Activated naive CD8-positive, alpha-beta T cell treated with anti-CD3 and anti-CD28 coated beads for 36 hours (primary cell): ENCODE measurements at regions not wholly inside any gene's neighbourhood (a gene's known extent, or its start where the extent isn't known, plus 50 kb on each side); places are given as distances from the start of the nearest gene placed in this dataset.
"Not testable (repeated sequence)": the region's sequence is repeated elsewhere in the genome, so short reads cannot be mapped to it uniquely, and the experiment has no call there.

ENCODE experiments used
- DNase-seq: peaks from one replicate; pipeline ENCODE4 v3.0.0; 2021
- H3K27ac Mint-ChIP-seq: one replicate; pipeline ENCODE4 v1.8.0; 2022; ENCODE audit warnings: mild to moderate bottlenecking, moderate library complexity, mixed read lengths
- H3K27me3 Mint-ChIP-seq: one replicate; pipeline ENCODE4 v1.8.0; 2022; ENCODE audit warnings: mild to moderate bottlenecking, mixed read lengths
- H3K36me3 Mint-ChIP-seq: one replicate; pipeline ENCODE4 v1.8.0; 2021; ENCODE audit warnings: mild to moderate bottlenecking, mixed read lengths
- H3K4me1 Mint-ChIP-seq: one replicate; pipeline ENCODE4 v1.8.0; 2021; ENCODE audit warnings: mixed read lengths
- H3K4me3 Mint-ChIP-seq: one replicate; pipeline ENCODE4 v1.8.0; 2022; ENCODE audit warnings: mild to moderate bottlenecking, moderate library complexity, mixed read lengths
- H3K9me3 Mint-ChIP-seq: one replicate; pipeline ENCODE4 v1.8.0; 2022; ENCODE audit warnings: mixed read lengths

DNA sequence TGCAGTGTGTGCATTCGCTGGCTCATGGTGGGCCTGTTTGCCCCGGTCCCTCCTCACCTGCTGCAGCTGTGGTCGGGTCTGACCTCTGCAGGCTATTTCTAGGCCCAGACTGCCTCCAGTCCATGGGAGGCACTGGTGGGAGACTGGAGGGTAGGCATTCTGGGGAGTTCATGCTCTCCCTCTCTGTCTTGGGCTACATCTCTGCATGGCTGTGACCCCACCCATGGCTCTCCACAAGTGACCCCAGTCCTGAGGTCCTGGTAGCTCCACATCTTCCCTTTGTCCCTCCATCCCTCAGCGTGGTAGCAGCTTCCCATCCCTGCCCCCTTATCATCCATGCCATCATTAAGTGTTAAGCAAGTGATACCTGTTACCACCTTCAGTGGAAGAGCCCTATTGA, 107.8 kb upstream of the SEC14L1 start:
- Mint-ChIP-seq H3K4me1 (no peaks in the 10 kb centered on the region), H3K36me3 (no peaks in the 10 kb centered on the region), H3K4me3 (no peak overlapping the region), H3K9me3 (peaks cover 6% of the 10 kb centered on the region), H3K27ac (no peak overlapping the region), H3K27me3 (peaks cover 17% of the 10 kb centered on the region)
- no peak for DNase-seq

GRCh38 chr17:77033892-77034404, 106.8 kb upstream of the SEC14L1 start:
- no peak for DNase-seq
- H3K4me3 Mint-ChIP-seq = no peak overlapping the region
- H3K27ac Mint-ChIP-seq = no peak overlapping the region
- peaks cover 6% of the 10 kb centered on the region for H3K9me3 Mint-ChIP-seq
- no peaks in the 10 kb centered on the region for H3K4me1 Mint-ChIP-seq
- no peaks in the 10 kb centered on the region for H3K36me3 Mint-ChIP-seq
- peaks cover 19% of the 10 kb centered on the region for H3K27me3 Mint-ChIP-seq

GRCh38 chr17:77034677-77035424, 105.9 kb upstream of the SEC14L1 start:
- Mint-ChIP-seq H3K4me1 (no peaks in the 10 kb centered on the region), H3K9me3 (peaks cover 6% of the 10 kb centered on the region), H3K4me3 (no peak overlapping the region), H3K27me3 (peaks cover 19% of the 10 kb centered on the region), H3K36me3 (no peaks in the 10 kb centered on the region), H3K27ac (no peak overlapping the region)
- DNase-seq = no peak

DNA sequence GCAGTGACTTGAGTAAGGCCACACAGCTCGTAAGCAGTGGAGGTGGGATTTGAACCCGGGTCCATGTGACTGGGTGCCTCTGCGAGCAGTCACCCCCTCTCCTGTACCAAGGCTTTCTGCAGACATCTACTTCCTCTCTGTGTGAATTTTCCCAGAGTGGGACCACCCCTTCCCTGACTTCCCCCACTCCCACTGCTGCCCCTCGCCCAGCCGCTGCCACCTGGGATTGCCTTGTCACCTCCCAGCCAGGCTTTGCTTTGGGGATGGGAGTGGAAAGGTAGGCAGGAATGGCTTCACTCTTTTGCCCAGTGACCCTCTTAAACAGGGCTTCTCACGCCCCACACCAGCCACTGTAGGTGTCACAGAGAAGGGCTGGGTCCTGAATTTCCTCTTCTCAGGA, 105.2 kb upstream of the SEC14L1 start:
- Mint-ChIP-seq H3K27me3 (peaks cover 19% of the 10 kb centered on the region), H3K9me3 (peaks cover 6% of the 10 kb centered on the region), H3K36me3 (no peaks in the 10 kb centered on the region), H3K4me3 (no peak overlapping the region), H3K4me1 (no peaks in the 10 kb centered on the region), H3K27ac (no peak overlapping the region)
- no peak for DNase-seq

GRCh38 chr17:77036136-77036840, 104.5 kb upstream of the SEC14L1 start:
- peaks cover 3% of the 10 kb centered on the region for H3K9me3 Mint-ChIP-seq
- H3K27me3 Mint-ChIP-seq = peaks cover 19% of the 10 kb centered on the region
- no peaks in the 10 kb centered on the region for H3K36me3 Mint-ChIP-seq
- H3K4me1 Mint-ChIP-seq = no peaks in the 10 kb centered on the region
- no peak overlapping the region for H3K4me3 Mint-ChIP-seq
- H3K27ac Mint-ChIP-seq = no peak overlapping the region
- no peak for DNase-seq

- no peak for DNase-seq
- H3K36me3 Mint-ChIP-seq = no peaks in the 10 kb centered on the region
- H3K4me1 Mint-ChIP-seq = no peaks in the 10 kb centered on the region
- H3K4me3 Mint-ChIP-seq = no peak overlapping the region
- peaks cover 19% of the 10 kb centered on the region for H3K27me3 Mint-ChIP-seq
- H3K27ac Mint-ChIP-seq = no peak overlapping the region
- peaks cover 2% of the 10 kb centered on the region for H3K9me3 Mint-ChIP-seq
Measured at GRCh38 chr17:77036841-77037381, 103.9 kb upstream of the SEC14L1 start.

- Mint-ChIP-seq H3K27ac (no peak overlapping the region), H3K9me3 (no peaks in the 10 kb centered on the region), H3K4me3 (no peak overlapping the region), H3K27me3 (peaks cover 19% of the 10 kb centered on the region), H3K4me1 (no peaks in the 10 kb centered on the region), H3K36me3 (no peaks in the 10 kb centered on the region)
- no peak for DNase-seq
Measured at GRCh38 chr17:77037943-77038342, 102.8 kb upstream of the SEC14L1 start.

DNA sequence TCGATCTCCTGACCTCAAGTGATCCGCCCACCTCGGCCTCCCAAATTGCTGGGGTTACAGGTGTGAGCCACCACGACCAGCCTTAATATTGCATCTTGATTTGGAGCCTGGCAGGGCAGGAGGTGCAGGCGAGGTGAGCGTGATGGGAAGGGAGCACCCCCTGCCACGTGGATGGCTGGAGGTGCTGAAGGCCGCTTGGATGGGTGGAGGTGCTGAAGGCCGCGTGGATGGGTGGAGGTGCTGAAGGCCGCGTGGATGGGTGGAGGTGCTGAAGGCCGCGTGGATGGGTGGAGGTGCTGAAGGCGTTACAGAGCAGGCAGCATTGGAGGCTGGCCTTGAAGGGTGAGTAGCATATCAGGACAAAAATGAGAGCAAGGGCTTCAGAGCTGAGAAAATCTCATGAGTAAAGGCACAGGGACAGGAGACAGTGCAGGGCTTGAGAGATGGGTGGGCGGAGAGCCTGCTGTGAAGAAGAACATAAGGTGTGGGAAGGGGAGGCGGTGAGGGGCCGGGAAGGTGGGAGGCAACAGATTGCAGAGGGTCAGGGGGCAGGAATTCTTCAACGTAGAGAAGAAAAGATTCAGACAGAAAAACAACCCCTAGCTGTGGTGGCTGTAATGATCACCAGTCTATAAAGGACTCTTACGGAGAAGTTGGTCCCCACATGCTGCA, 101.7 kb upstream of the SEC14L1 start:
- no peaks in the 10 kb centered on the region for H3K4me1 Mint-ChIP-seq
- no peaks in the 10 kb centered on the region for H3K9me3 Mint-ChIP-seq
- no peak overlapping the region for H3K27ac Mint-ChIP-seq
- no peaks in the 10 kb centered on the region for H3K36me3 Mint-ChIP-seq
- no peak for DNase-seq
- peaks cover 19% of the 10 kb centered on the region for H3K27me3 Mint-ChIP-seq
- H3K4me3 Mint-ChIP-seq = no peak overlapping the region

DNA sequence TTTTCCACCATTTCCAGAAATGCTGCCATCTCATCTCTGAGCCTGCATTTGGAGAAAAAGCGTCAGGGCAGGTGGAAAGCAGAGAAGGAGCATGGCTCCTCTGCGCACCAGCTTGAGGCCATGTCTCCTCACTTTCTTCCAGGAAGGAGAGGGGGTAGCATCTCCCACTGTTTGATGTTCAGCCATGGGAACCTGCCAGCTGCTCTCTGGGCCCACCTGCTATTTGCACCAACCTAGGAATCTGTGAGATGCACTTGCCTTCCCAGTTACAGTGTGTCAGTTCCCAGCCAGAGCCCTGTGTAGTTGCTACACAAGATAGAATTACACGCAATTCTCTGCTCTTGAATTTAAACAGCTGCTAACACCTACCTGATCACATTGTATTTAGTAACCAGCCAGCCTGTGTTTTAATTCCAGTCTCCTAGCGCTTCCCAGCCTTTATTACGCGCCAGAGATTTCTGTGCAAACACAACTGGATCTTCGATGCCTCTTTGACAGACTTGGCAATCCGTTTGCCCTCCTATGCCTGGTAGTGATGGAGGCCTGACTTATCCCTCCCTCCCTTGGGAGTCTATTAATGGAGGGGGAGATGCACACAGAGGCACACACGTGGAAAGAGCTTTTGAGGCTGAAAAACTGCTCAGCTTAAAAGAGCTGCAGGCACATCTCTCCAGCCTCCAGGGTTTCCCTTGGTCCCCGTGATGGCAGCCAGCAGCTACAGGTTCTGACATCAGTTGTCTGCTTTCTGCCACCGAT, 98.1 kb upstream of the SEC14L1 start:
- H3K27ac Mint-ChIP-seq = no peak overlapping the region
- H3K36me3 Mint-ChIP-seq = no peaks in the 10 kb centered on the region
- H3K4me1 Mint-ChIP-seq = no peaks in the 10 kb centered on the region
- H3K27me3 Mint-ChIP-seq = peaks cover 4% of the 10 kb centered on the region
- H3K4me3 Mint-ChIP-seq = no peak overlapping the region
- no peaks in the 10 kb centered on the region for H3K9me3 Mint-ChIP-seq
- DNase-seq = no peak

DNA sequence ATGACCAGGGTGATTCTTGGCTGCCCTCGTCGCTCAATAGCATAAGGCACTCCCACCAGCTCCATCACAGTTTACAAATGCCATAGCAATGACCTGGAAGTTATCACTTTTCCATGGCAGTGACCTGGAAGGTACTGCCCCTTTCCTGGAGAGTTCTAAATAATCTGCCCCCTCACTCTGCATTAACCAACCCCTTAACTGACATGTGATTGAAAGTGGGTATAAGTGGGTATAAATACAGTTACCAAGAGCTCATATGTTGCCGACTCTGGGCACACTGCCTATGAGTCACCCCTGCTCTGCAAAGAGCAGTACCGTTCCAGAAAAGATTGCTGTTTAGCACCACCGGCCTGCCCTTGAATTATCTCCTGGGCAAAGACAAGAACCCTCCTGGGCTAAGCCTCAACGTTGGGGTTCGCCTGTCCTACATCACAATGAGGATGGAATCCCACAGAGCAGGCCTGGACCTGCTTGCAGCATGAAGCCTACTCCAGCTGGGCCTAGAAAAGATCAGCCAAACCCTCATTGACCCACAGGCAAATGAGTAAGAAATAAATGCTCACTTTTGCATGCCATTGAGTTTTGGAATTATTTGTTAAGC, 95.2 kb upstream of the SEC14L1 start:
- no peak overlapping the region for H3K4me3 Mint-ChIP-seq
- no peak overlapping the region for H3K27ac Mint-ChIP-seq
- H3K36me3 Mint-ChIP-seq = no peaks in the 10 kb centered on the region
- H3K27me3 Mint-ChIP-seq = no peaks in the 10 kb centered on the region
- no peak for DNase-seq
- H3K9me3 Mint-ChIP-seq = no peaks in the 10 kb centered on the region
- no peaks in the 10 kb centered on the region for H3K4me1 Mint-ChIP-seq

- no peak for DNase-seq
- Mint-ChIP-seq H3K36me3 (no peaks in the 10 kb centered on the region), H3K4me1 (no peaks in the 10 kb centered on the region), H3K4me3 (no peak overlapping the region), H3K27me3 (no peaks in the 10 kb centered on the region), H3K9me3 (no peaks in the 10 kb centered on the region), H3K27ac (no peak overlapping the region)
Measured at GRCh38 chr17:77049440-77049839, 91.3 kb upstream of the SEC14L1 start.

DNA sequence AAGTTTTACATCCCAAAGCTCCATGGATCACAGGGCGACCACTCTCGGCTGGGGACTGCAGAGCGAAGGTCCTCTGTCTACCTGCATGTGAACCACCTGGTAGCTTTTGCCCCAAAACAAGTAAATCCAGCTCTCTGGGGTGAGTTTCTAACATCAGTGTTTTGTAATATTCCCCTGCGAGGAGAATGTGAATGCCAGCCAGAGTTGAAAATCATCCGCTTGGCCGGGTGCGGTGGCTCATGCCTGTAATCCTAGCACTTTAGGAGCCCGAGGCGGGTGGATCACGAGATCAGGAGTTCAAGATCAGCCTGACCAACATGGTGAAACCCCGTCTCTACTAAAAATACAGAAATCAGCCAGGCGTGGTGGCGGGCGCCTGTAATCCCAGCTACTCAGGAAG, 89.9 kb upstream of the SEC14L1 start:
- not testable (repeated sequence) for H3K9me3 Mint-ChIP-seq, H3K36me3 Mint-ChIP-seq, H3K4me1 Mint-ChIP-seq

DNA sequence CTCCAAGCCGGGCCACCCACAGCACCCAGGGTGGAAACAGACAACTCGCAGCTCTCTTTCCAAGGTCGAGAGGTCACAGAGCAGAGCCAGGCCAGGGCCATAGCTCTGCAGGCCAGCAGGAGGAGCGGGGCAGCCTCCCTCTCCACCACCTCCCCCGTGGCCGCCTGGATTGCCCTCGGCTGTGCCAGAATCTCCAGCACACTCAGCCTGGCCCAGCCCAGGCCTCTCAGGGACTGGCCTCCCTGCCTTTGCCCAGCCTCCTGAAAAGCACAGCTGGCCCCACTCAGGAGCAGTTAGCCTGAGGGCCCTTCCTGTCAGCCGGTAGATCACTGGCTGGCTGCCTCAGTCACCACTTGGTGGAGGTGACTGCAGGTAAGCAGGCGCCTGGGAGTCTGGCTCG, 85.8 kb upstream of the SEC14L1 start:
- Mint-ChIP-seq H3K27me3 (peaks cover 4% of the 10 kb centered on the region), H3K4me3 (no peak overlapping the region), H3K36me3 (no peaks in the 10 kb centered on the region), H3K9me3 (no peaks in the 10 kb centered on the region), H3K4me1 (no peaks in the 10 kb centered on the region), H3K27ac (no peak overlapping the region)
- DNase-seq = no peak

More for the DNA sequence above, 89.9 kb upstream of the SEC14L1 start:
- not testable (repeated sequence) for DNase-seq, H3K27ac Mint-ChIP-seq, H3K4me3 Mint-ChIP-seq, H3K27me3 Mint-ChIP-seq

DNA sequence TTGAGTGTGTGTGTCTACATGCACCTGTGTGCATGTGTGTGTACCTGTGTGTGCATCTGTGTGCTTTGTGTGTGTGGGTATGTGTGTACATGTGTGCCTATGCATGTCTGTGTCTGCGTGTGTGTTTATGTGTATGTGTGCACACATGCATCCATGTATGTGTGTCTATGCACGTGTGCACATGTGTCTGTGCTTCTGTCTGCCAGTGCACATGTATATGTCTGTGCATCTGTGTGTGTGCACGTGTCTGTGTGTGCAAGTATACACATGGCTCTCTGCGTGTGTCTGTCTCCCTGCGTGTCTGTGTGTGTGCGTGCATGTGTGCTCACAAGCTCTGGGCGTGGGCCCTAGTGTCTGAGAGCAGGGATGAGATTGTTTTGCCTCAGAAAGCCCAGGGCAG, 85.3 kb upstream of the SEC14L1 start:
- H3K4me1 Mint-ChIP-seq = no peaks in the 10 kb centered on the region
- H3K4me3 Mint-ChIP-seq = no peak overlapping the region
- peaks cover 4% of the 10 kb centered on the region for H3K27me3 Mint-ChIP-seq
- no peaks in the 10 kb centered on the region for H3K9me3 Mint-ChIP-seq
- no peaks in the 10 kb centered on the region for H3K36me3 Mint-ChIP-seq
- no peak overlapping the region for H3K27ac Mint-ChIP-seq
- DNase-seq = no peak
